ENCODE measurements at regions not wholly inside any gene's neighbourhood (a gene's known extent, or its start where the extent isn't known, plus 50 kb on each side); places are given as distances from the start of the nearest gene placed in this dataset.

- Histone ChIP-seq H3K4me1 (no peaks in the 10 kb centered on the region), H3K27ac (no peak overlapping the region), H3K27me3 (no peaks in the 10 kb centered on the region), H3K9me3 (no peaks in the 10 kb centered on the region), H3K4me3 (no peak overlapping the region), H3K36me3 (no peaks in the 10 kb centered on the region)
- TF ChIP-seq CTCF (IDR thresholded peaks at IDR 0.05), result no peak
- intact Hi-C loops (cut with DNase I), result no loop called here
- DNase-seq (no peak), ATAC-seq (no peak)
Observed at GRCh38 chr18:45237343-45238098, 377.8 kb upstream of the SLC14A2 start.

GRCh38 chr18:45241271-45241670 is 374.0 kb upstream of the SLC14A2 start:
- intact Hi-C loops (cut with DNase I), result no loop called here
- Histone ChIP-seq H3K4me1 (no peaks in the 10 kb centered on the region), H3K27ac (no peak overlapping the region), H3K36me3 (no peaks in the 10 kb centered on the region), H3K4me3 (no peak overlapping the region), H3K9me3 (no peaks in the 10 kb centered on the region), H3K27me3 (no peaks in the 10 kb centered on the region)
- ATAC-seq (no peak), DNase-seq (no peak)
- no peak for TF ChIP-seq CTCF (IDR thresholded peaks at IDR 0.05)

GRCh38 chr18:45241982-45242565 is 373.2 kb upstream of the SLC14A2 start:
- DNase-seq (no peak), ATAC-seq (no peak)
- Histone ChIP-seq H3K9me3 (no peaks in the 10 kb centered on the region), H3K27me3 (no peaks in the 10 kb centered on the region), H3K4me3 (no peak overlapping the region), H3K27ac (no peak overlapping the region), H3K36me3 (no peaks in the 10 kb centered on the region), H3K4me1 (no peaks in the 10 kb centered on the region)
- intact Hi-C loops (cut with DNase I), result no loop called here
- TF ChIP-seq CTCF (IDR thresholded peaks at IDR 0.05), result no peak

GRCh38 chr18:45243340-45244110 is 371.8 kb upstream of the SLC14A2 start:
- TF ChIP-seq CTCF (IDR thresholded peaks at IDR 0.05), result no peak
- H3K27ac ChIP-seq, result peak overlapping the region in 1 of 2 donors; percentile 13
- intact Hi-C loops (cut with DNase I), result no loop called here
- no peak for ATAC-seq
- H3K4me3 ChIP-seq, result no peak overlapping the region
- no peak for DNase-seq
- H3K27me3 ChIP-seq, result no peaks in the 10 kb centered on the region
- no peaks in the 10 kb centered on the region for H3K36me3 ChIP-seq
- H3K9me3 ChIP-seq, result no peaks in the 10 kb centered on the region
- peaks cover 5 to 14% of the 10 kb centered on the region in 2 donors for H3K4me1 ChIP-seq

GRCh38 chr18:45245091-45245511 is 370.2 kb upstream of the SLC14A2 start:
- ATAC-seq (no peak), DNase-seq (no peak)
- Histone ChIP-seq H3K36me3 (no peaks in the 10 kb centered on the region), H3K27me3 (no peaks in the 10 kb centered on the region), H3K27ac (peak overlapping the region in 1 of 2 donors; percentile 5), H3K4me3 (no peak overlapping the region), H3K9me3 (no peaks in the 10 kb centered on the region), H3K4me1 (peaks cover 5 to 29% of the 10 kb centered on the region in 2 donors)
- intact Hi-C loops (cut with DNase I), result no loop called here
- no peak for TF ChIP-seq CTCF (IDR thresholded peaks at IDR 0.05)
